HUES6 (cell line): ENCODE measurements at regions not wholly inside any gene's neighbourhood (a gene's known extent, or its start where the extent isn't known, plus 50 kb on each side); places are given as distances from the start of the nearest gene placed in this dataset.

Experiments
- H3K27ac ChIP-seq: 2 replicates; pipeline ENCODE4 v1.7.0; 2013; ENCODE audit warnings: low read depth, mild to moderate bottlenecking, low read length, inconsistent platforms
- H3K27me3 ChIP-seq: 2 replicates; pipeline ENCODE4 v1.6.1; 2013; ENCODE audit warnings: low read length; ENCODE audit not compliant: control insufficient read depth, insufficient read depth
- H3K36me3 ChIP-seq: 2 replicates; pipeline ENCODE4 v1.6.1; 2013; ENCODE audit warnings: low read length; ENCODE audit not compliant: control insufficient read depth, insufficient read depth
- H3K4me1 ChIP-seq: 2 replicates; pipeline ENCODE4 v1.6.1; 2013; ENCODE audit warnings: low read length; ENCODE audit not compliant: control insufficient read depth, insufficient read depth
- H3K4me3 ChIP-seq: 2 replicates; pipeline ENCODE4 v1.5.1; 2013; ENCODE audit warnings: low read depth, low read length
- H3K9ac ChIP-seq: one replicate; pipeline ENCODE4 v1.6.1; 2013; ENCODE audit warnings: mild to moderate bottlenecking, low read length
- H3K9me3 ChIP-seq: 2 replicates; pipeline ENCODE4 v1.6.1; 2013; ENCODE audit warnings: low read depth, low read length; ENCODE audit not compliant: control insufficient read depth, insufficient read depth

GRCh38 chr3:117479095-117479494, 769.5 kb downstream of the TUSC7 start:
- Histone ChIP-seq H3K4me3 (no peak overlapping the region), H3K36me3 (no peaks in the 10 kb centered on the region)

GRCh38 chr3:117480525-117480924, 770.9 kb downstream of the TUSC7 start:
- Histone ChIP-seq H3K27ac (no peak overlapping the region), H3K36me3 (no peaks in the 10 kb centered on the region), H3K27me3 (no peaks in the 10 kb centered on the region), H3K4me1 (no peaks in the 10 kb centered on the region), H3K4me3 (no peak overlapping the region), H3K9me3 (no peaks in the 10 kb centered on the region), H3K9ac (no peak overlapping the region)

More at GRCh38 chr3:117479095-117479494, 769.5 kb downstream of the TUSC7 start:
- no peak overlapping the region for H3K27ac ChIP-seq
- H3K9me3 ChIP-seq = no peaks in the 10 kb centered on the region
- H3K27me3 ChIP-seq = no peaks in the 10 kb centered on the region
- H3K9ac ChIP-seq = no peak overlapping the region
- H3K4me1 ChIP-seq = peaks cover 2% of the 10 kb centered on the region; the same call in 1 of the 2 replicates

GRCh38 chr3:117480972-117481371, 771.4 kb downstream of the TUSC7 start:
- Histone ChIP-seq H3K4me1 (no peaks in the 10 kb centered on the region), H3K4me3 (no peak overlapping the region), H3K36me3 (no peaks in the 10 kb centered on the region), H3K9me3 (no peaks in the 10 kb centered on the region), H3K27me3 (no peaks in the 10 kb centered on the region), H3K27ac (no peak overlapping the region), H3K9ac (no peak overlapping the region)

GRCh38 chr3:117483839-117484238, 774.3 kb downstream of the TUSC7 start:
- H3K4me1 ChIP-seq = no peaks in the 10 kb centered on the region
- H3K27me3 ChIP-seq = no peaks in the 10 kb centered on the region
- H3K4me3 ChIP-seq = no peak overlapping the region
- no peak overlapping the region for H3K27ac ChIP-seq
- H3K9me3 ChIP-seq = no peaks in the 10 kb centered on the region
- H3K9ac ChIP-seq = no peak overlapping the region
- H3K36me3 ChIP-seq = no peaks in the 10 kb centered on the region

GRCh38 chr3:117485841-117486240, 776.3 kb downstream of the TUSC7 start:
- Histone ChIP-seq H3K27ac (no peak overlapping the region), H3K27me3 (no peaks in the 10 kb centered on the region), H3K36me3 (no peaks in the 10 kb centered on the region), H3K9me3 (no peaks in the 10 kb centered on the region), H3K4me1 (no peaks in the 10 kb centered on the region), H3K4me3 (no peak overlapping the region), H3K9ac (no peak overlapping the region)

- no peak overlapping the region for H3K9ac ChIP-seq
- H3K36me3 ChIP-seq = no peaks in the 10 kb centered on the region
- H3K4me3 ChIP-seq = no peak overlapping the region
- H3K4me1 ChIP-seq = no peaks in the 10 kb centered on the region
- H3K27me3 ChIP-seq = no peaks in the 10 kb centered on the region
- no peak overlapping the region for H3K27ac ChIP-seq
- H3K9me3 ChIP-seq = no peaks in the 10 kb centered on the region
Measured at GRCh38 chr3:117486719-117487716, 777.4 kb downstream of the TUSC7 start.

GRCh38 chr3:117488983-117489382, 779.4 kb downstream of the TUSC7 start:
- Histone ChIP-seq H3K4me3 (no peak overlapping the region), H3K36me3 (no peaks in the 10 kb centered on the region), H3K9me3 (no peaks in the 10 kb centered on the region), H3K4me1 (no peaks in the 10 kb centered on the region), H3K27me3 (no peaks in the 10 kb centered on the region), H3K9ac (no peak overlapping the region), H3K27ac (no peak overlapping the region)

GRCh38 chr3:117489663-117490079, 780.1 kb downstream of the TUSC7 start:
- no peak overlapping the region for H3K4me3 ChIP-seq
- no peak overlapping the region for H3K27ac ChIP-seq
- no peak overlapping the region for H3K9ac ChIP-seq
- H3K4me1 ChIP-seq = no peaks in the 10 kb centered on the region
- H3K27me3 ChIP-seq = no peaks in the 10 kb centered on the region
- H3K36me3 ChIP-seq = no peaks in the 10 kb centered on the region
- no peaks in the 10 kb centered on the region for H3K9me3 ChIP-seq

- Histone ChIP-seq H3K4me1 (no peaks in the 10 kb centered on the region), H3K9ac (no peak overlapping the region), H3K9me3 (no peaks in the 10 kb centered on the region), H3K27me3 (no peaks in the 10 kb centered on the region), H3K27ac (no peak overlapping the region), H3K36me3 (no peaks in the 10 kb centered on the region), H3K4me3 (no peak overlapping the region)
Measured at GRCh38 chr3:117490716-117491115, 781.1 kb downstream of the TUSC7 start.

- H3K27me3 ChIP-seq = no peaks in the 10 kb centered on the region
- H3K27ac ChIP-seq = no peak overlapping the region
- H3K36me3 ChIP-seq = no peaks in the 10 kb centered on the region
- no peak overlapping the region for H3K9ac ChIP-seq
- no peaks in the 10 kb centered on the region for H3K9me3 ChIP-seq
- no peaks in the 10 kb centered on the region for H3K4me1 ChIP-seq
- no peak overlapping the region for H3K4me3 ChIP-seq
Measured at GRCh38 chr3:117495620-117496019, 786.0 kb downstream of the TUSC7 start.

- Histone ChIP-seq H3K36me3 (no peaks in the 10 kb centered on the region), H3K4me1 (no peaks in the 10 kb centered on the region), H3K4me3 (no peak overlapping the region), H3K9me3 (no peaks in the 10 kb centered on the region), H3K9ac (no peak overlapping the region), H3K27ac (no peak overlapping the region), H3K27me3 (no peaks in the 10 kb centered on the region)
Measured at GRCh38 chr3:117499189-117499870, 789.8 kb downstream of the TUSC7 start.
